HEK293 (cell line): ENCODE measurements at regions not wholly inside any gene's neighbourhood (a gene's known extent, or its start where the extent isn't known, plus 50 kb on each side); places are given as distances from the start of the nearest gene placed in this dataset.

Experiments used
- CTCF ChIA-PET: fragments of 350-600 bp; formaldehyde crosslinking; extraction: SDS; loops from one replicate; lab custom pipeline; 2021; ENCODE audit warnings: antibody characterized with exemption; lab: Yijun Ruan, JAX
- POLR2A ChIA-PET: fragments of 300-600 bp; formaldehyde crosslinking; extraction: SDS; loops from one replicate; lab custom pipeline; 2020; ENCODE audit warnings: antibody characterized with exemption, inconsistent platforms; lab: Yijun Ruan, JAX
- H3K27ac ChIP-seq: fragments of 200-500 bp; sonication (Bioruptor generic); 2 replicates; pipeline ENCODE4 v1.5.1; 2014; ENCODE audit warnings: low read depth, low read length, control low read depth, inconsistent platforms; ENCODE audit errors: extremely low read depth
- H3K36me3 ChIP-seq, 2 experiments: fragments of 200-500 bp in 1 of 2; sonication (Bioruptor generic) in 1 of 2; 1 replicate in 1 of 2; 2 replicates in 1 of 2; pipeline ENCODE4 v1.5.1; 2014 to 2017; ENCODE audit warnings: inconsistent platforms in 2 of 2, low read length in 2 of 2; ENCODE audit not compliant: control insufficient read depth in 2 of 2, insufficient read depth in 1 of 2
- H3K4me1 ChIP-seq: fragments of 200-500 bp; sonication (Bioruptor generic); 2 replicates; pipeline ENCODE4 v1.5.1; 2014; ENCODE audit warnings: mild to moderate bottlenecking, low read length, inconsistent platforms; ENCODE audit not compliant: control insufficient read depth, insufficient read depth
- H3K4me3 ChIP-seq: 2 replicates; pipeline ENCODE4 v1.5.1; 2011; ENCODE audit warnings: low read depth, mild to moderate bottlenecking, control low read depth, low read length, moderate library complexity
- H3K9me3 ChIP-seq: fragments of 200-500 bp; sonication (Bioruptor generic); 2 replicates; pipeline ENCODE4 v1.5.1; 2014; ENCODE audit warnings: low read depth, low read length, inconsistent platforms; ENCODE audit not compliant: control insufficient read depth, insufficient read depth
- AEBP2 ChIP-seq: fragments of 450-650 bp; formaldehyde crosslinking; IDR thresholded peaks from 2 replicates; pipeline ENCODE4 v1.5.1; 2016; ENCODE audit warnings: missing biosample characterization, missing genetic modification characterization, borderline replicate concordance
- HOXC10 ChIP-seq: sonication (generic); formaldehyde crosslinking; IDR thresholded peaks from 2 replicates; pipeline ENCODE4 v1.8.1; 2023; ENCODE audit warnings: mild to moderate bottlenecking, missing genetic modification reagents
- OVOL3 ChIP-seq: fragments of 450-650 bp; formaldehyde crosslinking; IDR thresholded peaks from 2 replicates; pipeline ENCODE4 v1.5.1; 2016; ENCODE audit warnings: missing biosample characterization, missing genetic modification characterization
- ZFP41 ChIP-seq: fragments of 450-650 bp; formaldehyde crosslinking; IDR thresholded peaks from 2 replicates; pipeline ENCODE4 v1.5.1; 2016; ENCODE audit warnings: missing biosample characterization, missing genetic modification characterization, borderline replicate concordance
- ZNF114 ChIP-seq: fragments of 450-650 bp; formaldehyde crosslinking; IDR thresholded peaks from 2 replicates; pipeline ENCODE4 v1.5.0; 2017; ENCODE audit warnings: missing biosample characterization, missing genetic modification characterization
- ZNF121 ChIP-seq: fragments of 450-650 bp; formaldehyde crosslinking; IDR thresholded peaks from 2 replicates; pipeline ENCODE4 v1.5.1; 2016; ENCODE audit warnings: missing biosample characterization, missing genetic modification characterization
- ZNF175 ChIP-seq: fragments of 450-650 bp; formaldehyde crosslinking; IDR thresholded peaks from 2 replicates; pipeline ENCODE4 v1.5.1; 2016; ENCODE audit warnings: missing biosample characterization, missing genetic modification characterization
- ZNF184 ChIP-seq: fragments of 450-650 bp; IDR thresholded peaks from 2 replicates; pipeline ENCODE4 v1.5.1; 2018; ENCODE audit warnings: missing biosample characterization, mild to moderate bottlenecking, missing genetic modification characterization
- ZNF280C ChIP-seq: fragments of 450-650 bp; formaldehyde crosslinking; IDR thresholded peaks from 2 replicates; pipeline ENCODE4 v1.5.1; 2016; ENCODE audit warnings: missing biosample characterization, missing genetic modification characterization
- ZNF324 ChIP-seq: fragments of 450-650 bp; formaldehyde crosslinking; IDR thresholded peaks from 2 replicates; pipeline ENCODE4 v1.5.1; 2016; ENCODE audit warnings: missing biosample characterization, missing genetic modification characterization
- ZNF394 ChIP-seq: fragments of 450-650 bp; formaldehyde crosslinking; IDR thresholded peaks from 2 replicates; pipeline ENCODE4 v1.5.1; 2016; ENCODE audit warnings: missing biosample characterization, missing genetic modification characterization, mild to moderate bottlenecking, moderate library complexity, borderline replicate concordance
- ZNF529 ChIP-seq: fragments of 450-650 bp; formaldehyde crosslinking; IDR thresholded peaks from 2 replicates; pipeline ENCODE4 v1.5.1; 2017; ENCODE audit warnings: missing genetic modification characterization, missing biosample characterization; ENCODE audit not compliant: insufficient replicate concordance
- ZNF544 ChIP-seq: fragments of 450-650 bp; formaldehyde crosslinking; IDR thresholded peaks from 2 replicates; pipeline ENCODE4 v1.5.0; 2017; ENCODE audit warnings: missing biosample characterization, missing genetic modification characterization
- ZNF555 ChIP-seq: fragments of 450-650 bp; formaldehyde crosslinking; conservative IDR thresholded peaks from 2 replicates; pipeline ENCODE4 v1.5.1; 2017; ENCODE audit warnings: missing biosample characterization, mild to moderate bottlenecking, missing genetic modification characterization, inconsistent platforms
- ZNF571 ChIP-seq: fragments of 450-650 bp; formaldehyde crosslinking; IDR thresholded peaks from 2 replicates; pipeline ENCODE4 v1.5.0; 2017; ENCODE audit warnings: missing biosample characterization, missing genetic modification characterization
- ZNF664 ChIP-seq: fragments of 450-650 bp; formaldehyde crosslinking; IDR thresholded peaks from 2 replicates; pipeline ENCODE4 v1.5.1; 2016; ENCODE audit warnings: missing biosample characterization, missing genetic modification characterization
- ZNF76 ChIP-seq: fragments of 450-650 bp; formaldehyde crosslinking; IDR thresholded peaks from 2 replicates; pipeline ENCODE4; 2016; ENCODE audit warnings: low read depth, missing biosample characterization, missing genetic modification characterization, borderline replicate concordance
- ZSCAN30 ChIP-seq: fragments of 450-650 bp; IDR thresholded peaks from 2 replicates; pipeline ENCODE4 v1.5.1; 2018; ENCODE audit warnings: missing biosample characterization, mild to moderate bottlenecking, missing genetic modification characterization, moderate library complexity
- TF ChIP-seq, protein P1 (sequence below): fragments of 450-650 bp; formaldehyde crosslinking; IDR thresholded peaks from 2 replicates; pipeline ENCODE4 v1.5.1; 2016; ENCODE audit warnings: missing biosample characterization, missing genetic modification characterization
- TF ChIP-seq, protein P2 (sequence below): fragments of 450-650 bp; IDR thresholded peaks from 2 replicates; pipeline ENCODE4 v1.5.1; 2018; ENCODE audit warnings: missing biosample characterization, mild to moderate bottlenecking, missing genetic modification characterization
- TF ChIP-seq, protein P3 (sequence below): fragments of 450-650 bp; formaldehyde crosslinking; IDR thresholded peaks from 2 replicates; pipeline ENCODE4 v1.5.1; 2017; ENCODE audit warnings: missing biosample characterization, missing genetic modification characterization

DNA sequence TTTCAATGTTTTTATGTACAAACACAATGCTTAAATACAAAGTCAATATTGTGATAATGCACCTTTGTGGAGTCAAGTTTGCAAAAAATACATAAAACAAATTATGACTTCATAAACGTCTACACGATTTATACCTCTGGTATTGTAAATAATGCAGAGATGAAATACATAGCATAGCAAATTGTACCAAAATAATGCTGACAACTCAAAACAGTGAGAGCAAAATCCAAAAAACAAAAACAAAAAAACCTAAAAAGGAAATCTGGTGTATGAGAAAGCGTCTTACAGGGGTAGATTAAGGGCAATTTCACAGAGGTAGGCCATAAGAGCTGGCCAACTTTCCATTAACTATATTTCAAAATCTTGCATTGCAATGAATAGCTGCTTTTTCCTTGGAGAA, 161.5 kb upstream of the LRRC7 start:
- Histone ChIP-seq H3K4me1 (no peaks in the 10 kb centered on the region), H3K4me3 (no peak overlapping the region), H3K27ac (no peak overlapping the region), H3K9me3 (no peaks in the 10 kb centered on the region), H3K36me3 (no peaks in the 10 kb centered on the region)
- CTCF ChIA-PET: no interaction called here
- TF ChIP-seq ZFP41 (tag by site-specific recombination) (no peak), ZNF394 (tag by site-specific recombination) (no peak), ZNF571 (tag by site-specific recombination) (no peak), ZNF76 (tag by site-specific recombination) (no peak), ZNF184 (no peak), ZNF529 (tag by site-specific recombination) (no peak), ZNF664 (tag by site-specific recombination) (no peak), ZNF175 (tag by site-specific recombination) (no peak), ZNF121 (tag by site-specific recombination) (no peak), ZNF555 (no peak), AEBP2 (tag by site-specific recombination) (no peak), ZNF114 (no peak), OVOL3 (no peak), HOXC10 (CRISPR knock-in tag) (no peak)
- TF ChIP-seq, protein P1, sequence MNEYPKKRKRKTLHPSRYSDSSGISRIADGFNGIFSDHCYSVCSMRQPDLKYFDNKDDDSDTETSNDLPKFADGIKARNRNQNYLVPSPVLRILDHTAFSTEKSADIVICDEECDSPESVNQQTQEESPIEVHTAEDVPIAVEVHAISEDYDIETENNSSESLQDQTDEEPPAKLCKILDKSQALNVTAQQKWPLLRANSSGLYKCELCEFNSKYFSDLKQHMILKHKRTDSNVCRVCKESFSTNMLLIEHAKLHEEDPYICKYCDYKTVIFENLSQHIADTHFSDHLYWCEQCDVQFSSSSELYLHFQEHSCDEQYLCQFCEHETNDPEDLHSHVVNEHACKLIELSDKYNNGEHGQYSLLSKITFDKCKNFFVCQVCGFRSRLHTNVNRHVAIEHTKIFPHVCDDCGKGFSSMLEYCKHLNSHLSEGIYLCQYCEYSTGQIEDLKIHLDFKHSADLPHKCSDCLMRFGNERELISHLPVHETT (tag by site-specific recombination): no peak
- TF ChIP-seq, protein P2, sequence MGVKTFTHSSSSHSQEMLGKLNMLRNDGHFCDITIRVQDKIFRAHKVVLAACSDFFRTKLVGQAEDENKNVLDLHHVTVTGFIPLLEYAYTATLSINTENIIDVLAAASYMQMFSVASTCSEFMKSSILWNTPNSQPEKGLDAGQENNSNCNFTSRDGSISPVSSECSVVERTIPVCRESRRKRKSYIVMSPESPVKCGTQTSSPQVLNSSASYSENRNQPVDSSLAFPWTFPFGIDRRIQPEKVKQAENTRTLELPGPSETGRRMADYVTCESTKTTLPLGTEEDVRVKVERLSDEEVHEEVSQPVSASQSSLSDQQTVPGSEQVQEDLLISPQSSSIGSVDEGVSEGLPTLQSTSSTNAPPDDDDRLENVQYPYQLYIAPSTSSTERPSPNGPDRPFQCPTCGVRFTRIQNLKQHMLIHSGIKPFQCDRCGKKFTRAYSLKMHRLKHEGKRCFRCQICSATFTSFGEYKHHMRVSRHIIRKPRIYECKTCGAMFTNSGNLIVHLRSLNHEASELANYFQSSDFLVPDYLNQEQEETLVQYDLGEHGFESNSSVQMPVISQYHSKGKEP: no peak
- POLR2A ChIA-PET: no interaction called here

DNA sequence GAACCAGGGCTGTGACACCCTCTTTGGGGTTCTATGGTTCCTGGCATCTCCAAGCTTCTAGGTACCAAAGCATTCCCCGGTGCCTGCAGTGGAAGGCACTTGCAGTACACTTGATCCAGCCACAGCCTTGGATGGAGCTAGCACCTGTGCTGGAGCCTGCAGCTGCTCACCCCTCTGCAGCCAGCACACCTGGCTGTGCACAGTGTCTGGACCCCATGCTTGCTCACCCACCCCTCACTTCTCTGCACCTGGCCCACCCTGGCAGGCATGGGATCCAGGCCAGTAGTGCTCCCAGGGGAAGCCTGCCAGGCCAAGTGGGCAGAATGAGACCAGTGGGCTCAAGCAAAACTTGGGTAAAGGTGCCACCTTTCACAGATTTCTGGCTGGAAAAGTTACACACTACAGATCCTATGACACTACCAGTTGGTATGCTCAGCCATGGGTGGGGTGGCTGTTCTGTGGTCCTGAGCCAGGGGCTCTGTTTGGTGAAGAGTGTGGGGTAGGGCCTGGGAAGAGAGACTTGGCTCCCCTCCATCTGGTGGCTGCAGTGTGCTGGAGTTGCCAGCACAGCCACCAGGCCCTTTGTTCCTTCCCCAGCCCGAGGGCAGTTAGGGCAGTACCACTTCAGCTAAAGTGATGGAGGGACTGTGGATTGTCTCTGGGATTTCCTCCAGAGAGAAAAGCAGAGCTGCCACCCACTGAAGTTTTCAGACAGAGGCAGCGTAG, 157.8 kb upstream of the LRRC7 start:
- H3K9me3 ChIP-seq: no peaks in the 10 kb centered on the region
- CTCF ChIA-PET: interaction anchor here (0.6 kb wide), 1 partner anchor 430 kb away, joined by 5 read pairs; no protein-coding TSS in a partner anchor
- no peaks in the 10 kb centered on the region for H3K4me1 ChIP-seq
- H3K4me3 ChIP-seq: no peak overlapping the region
- no peak overlapping the region for H3K27ac ChIP-seq
- TF ChIP-seq ZNF544 (tag by site-specific recombination) (no peak), ZSCAN30 (tag by site-specific recombination) (no peak), ZNF184 (no peak), ZNF324 (tag by site-specific recombination) (no peak), ZNF280C (tag by site-specific recombination) (no peak)
- TF ChIP-seq, protein P3, sequence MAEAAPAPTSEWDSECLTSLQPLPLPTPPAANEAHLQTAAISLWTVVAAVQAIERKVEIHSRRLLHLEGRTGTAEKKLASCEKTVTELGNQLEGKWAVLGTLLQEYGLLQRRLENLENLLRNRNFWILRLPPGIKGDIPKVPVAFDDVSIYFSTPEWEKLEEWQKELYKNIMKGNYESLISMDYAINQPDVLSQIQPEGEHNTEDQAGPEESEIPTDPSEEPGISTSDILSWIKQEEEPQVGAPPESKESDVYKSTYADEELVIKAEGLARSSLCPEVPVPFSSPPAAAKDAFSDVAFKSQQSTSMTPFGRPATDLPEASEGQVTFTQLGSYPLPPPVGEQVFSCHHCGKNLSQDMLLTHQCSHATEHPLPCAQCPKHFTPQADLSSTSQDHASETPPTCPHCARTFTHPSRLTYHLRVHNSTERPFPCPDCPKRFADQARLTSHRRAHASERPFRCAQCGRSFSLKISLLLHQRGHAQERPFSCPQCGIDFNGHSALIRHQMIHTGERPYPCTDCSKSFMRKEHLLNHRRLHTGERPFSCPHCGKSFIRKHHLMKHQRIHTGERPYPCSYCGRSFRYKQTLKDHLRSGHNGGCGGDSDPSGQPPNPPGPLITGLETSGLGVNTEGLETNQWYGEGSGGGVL (tag by site-specific recombination): no peak
- TF ChIP-seq, all 188 proteins: peak for 0
- POLR2A ChIA-PET: no interaction called here
- H3K36me3 ChIP-seq: no peaks in the 10 kb centered on the region
